ENCODE measurements at regions not wholly inside any gene's neighbourhood (a gene's known extent, or its start where the extent isn't known, plus 50 kb on each side); places are given as distances from the start of the nearest gene placed in this dataset.

DNA sequence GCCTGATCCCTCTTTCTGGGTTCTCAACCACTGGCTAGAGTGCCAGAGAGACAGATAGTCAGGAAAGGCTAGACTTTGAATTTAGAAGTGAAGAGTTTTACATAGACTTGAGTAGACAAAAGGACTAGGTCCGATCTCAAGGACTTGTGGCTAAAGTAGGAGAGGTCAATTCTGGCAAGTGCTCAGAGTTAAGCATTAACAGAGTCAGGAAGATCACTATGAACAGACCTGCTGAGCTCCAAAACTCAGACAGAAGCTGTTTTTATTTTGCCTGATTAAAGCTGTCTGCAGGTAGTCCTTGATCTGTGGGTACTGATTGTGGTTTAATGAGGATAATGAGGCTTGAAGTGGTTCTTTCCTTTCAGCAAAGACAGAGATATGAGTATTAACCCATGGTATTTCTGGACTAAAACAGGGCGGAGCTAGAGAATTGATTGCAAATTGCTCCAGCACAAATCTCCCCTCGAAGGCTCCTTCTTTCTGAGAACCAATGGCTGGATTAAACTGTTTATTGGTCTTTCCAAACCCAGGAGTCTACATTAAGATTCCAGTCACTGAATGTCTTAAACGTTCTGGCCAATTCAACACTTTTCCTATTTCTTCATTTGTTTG, 423.2 kb downstream of the IPMK start:
- no peaks in the 10 kb centered on the region for H3K27me3 ChIP-seq (ENCODE audit: control insufficient read depth, extremely low read depth, insufficient read depth, low read length)
- H3K9me1 ChIP-seq (ENCODE audit: control insufficient read depth, extremely low read depth, insufficient read depth, low read length): no peaks in the 10 kb centered on the region
- no peaks in the 10 kb centered on the region for H3K4me1 ChIP-seq (ENCODE audit: control insufficient read depth, extremely low read depth, insufficient read depth, low read length)
- no peaks in the 10 kb centered on the region for H3K79me2 ChIP-seq (ENCODE audit: control insufficient read depth, insufficient read depth, low read length)
- H3K9ac ChIP-seq (ENCODE audit: control insufficient read depth, extremely low read depth, insufficient read depth, low read length): no peak overlapping the region
- TF ChIP-seq, protein P1, sequence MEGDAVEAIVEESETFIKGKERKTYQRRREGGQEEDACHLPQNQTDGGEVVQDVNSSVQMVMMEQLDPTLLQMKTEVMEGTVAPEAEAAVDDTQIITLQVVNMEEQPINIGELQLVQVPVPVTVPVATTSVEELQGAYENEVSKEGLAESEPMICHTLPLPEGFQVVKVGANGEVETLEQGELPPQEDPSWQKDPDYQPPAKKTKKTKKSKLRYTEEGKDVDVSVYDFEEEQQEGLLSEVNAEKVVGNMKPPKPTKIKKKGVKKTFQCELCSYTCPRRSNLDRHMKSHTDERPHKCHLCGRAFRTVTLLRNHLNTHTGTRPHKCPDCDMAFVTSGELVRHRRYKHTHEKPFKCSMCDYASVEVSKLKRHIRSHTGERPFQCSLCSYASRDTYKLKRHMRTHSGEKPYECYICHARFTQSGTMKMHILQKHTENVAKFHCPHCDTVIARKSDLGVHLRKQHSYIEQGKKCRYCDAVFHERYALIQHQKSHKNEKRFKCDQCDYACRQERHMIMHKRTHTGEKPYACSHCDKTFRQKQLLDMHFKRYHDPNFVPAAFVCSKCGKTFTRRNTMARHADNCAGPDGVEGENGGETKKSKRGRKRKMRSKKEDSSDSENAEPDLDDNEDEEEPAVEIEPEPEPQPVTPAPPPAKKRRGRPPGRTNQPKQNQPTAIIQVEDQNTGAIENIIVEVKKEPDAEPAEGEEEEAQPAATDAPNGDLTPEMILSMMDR (optimal IDR thresholded peaks at IDR 0.05 in 1 of 3, IDR thresholded peaks at IDR 0.05 in 1 of 3, conservative IDR thresholded peaks at IDR 0.05 in 1 of 3; ENCODE audit: extremely low read depth in 1 of 3, insufficient read depth in 2 of 3, low read length in 3 of 3): no peak
- TF ChIP-seq EZH2 (IDR thresholded peaks at IDR 0.05; ENCODE audit: low read length): no peak
- no peaks in the 10 kb centered on the region for H3K36me3 ChIP-seq (ENCODE audit: control insufficient read depth in 2 of 2, extremely low read depth in 1 of 2, insufficient read depth in 2 of 2, low read length in 2 of 2)
- H2AFZ ChIP-seq (ENCODE audit: control insufficient read depth, low read length): no peak overlapping the region
- FAIRE-seq (no peak), DNase-seq (ENCODE audit: low read depth, low spot score) (no peak)
- no peak overlapping the region for H3K4me3 ChIP-seq (ENCODE audit: control insufficient read depth in 2 of 3, extremely low read depth in 1 of 3, insufficient read depth in 2 of 3, low read depth in 1 of 3, low read length in 3 of 3)
- H3K9me3 ChIP-seq (ENCODE audit: control insufficient read depth, low read depth, low read length): no peaks in the 10 kb centered on the region
- no peaks in the 10 kb centered on the region for H4K20me1 ChIP-seq (ENCODE audit: control insufficient read depth, extremely low read depth, insufficient read depth, low read length)
- H3K27ac ChIP-seq (ENCODE audit: control insufficient read depth, insufficient read depth, low read length): no peak overlapping the region
- dilution Hi-C loops (cut with MboI; ENCODE audit: extremely low pct_ligation_motif_present, low sequenced_read_pairs): no loop called here
- H3K4me2 ChIP-seq (ENCODE audit: control insufficient read depth, extremely low read depth, insufficient read depth, low read depth, low read length): no peak overlapping the region

DNA sequence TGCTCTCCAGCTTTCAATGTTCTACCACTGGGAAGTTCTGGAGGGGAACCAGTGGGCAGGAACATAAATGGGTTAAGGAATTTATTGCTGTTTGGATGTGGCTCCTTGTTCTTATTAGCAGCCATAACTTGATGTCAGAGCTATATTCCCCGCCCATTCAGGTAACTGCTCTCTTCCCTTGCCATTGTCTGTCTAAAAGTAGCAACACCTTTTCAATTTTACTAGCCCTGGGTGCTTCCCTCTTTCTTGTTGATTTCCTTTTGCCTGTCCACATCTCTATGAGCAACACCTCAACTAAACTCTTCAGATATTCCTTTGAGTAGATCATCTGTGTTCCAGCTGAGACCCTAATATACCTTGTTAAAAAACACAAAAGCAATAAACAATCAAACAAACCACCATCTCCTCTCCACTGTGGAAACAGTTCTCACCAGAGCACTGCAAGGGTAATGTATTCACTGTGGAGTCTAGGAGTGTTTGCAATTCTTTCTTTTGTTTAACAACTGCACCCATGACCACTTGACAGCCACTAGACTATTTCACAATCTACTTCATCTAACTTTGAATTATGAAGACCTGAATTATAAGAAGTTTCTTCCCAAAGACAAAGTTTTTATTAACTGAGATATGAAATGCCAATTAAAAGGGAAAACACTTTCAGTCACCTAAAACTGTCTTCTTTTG, 436.7 kb downstream of the IPMK start:
- no peaks in the 10 kb centered on the region for H3K9me1 ChIP-seq (ENCODE audit: control insufficient read depth, extremely low read depth, insufficient read depth, low read length)
- H3K9me3 ChIP-seq (ENCODE audit: control insufficient read depth, low read depth, low read length): no peaks in the 10 kb centered on the region
- DNase-seq (ENCODE audit: low read depth, low spot score) (no peak), FAIRE-seq (no peak)
- no peak overlapping the region for H3K4me3 ChIP-seq (ENCODE audit: control insufficient read depth in 2 of 3, extremely low read depth in 1 of 3, insufficient read depth in 2 of 3, low read depth in 1 of 3, low read length in 3 of 3)
- H3K4me2 ChIP-seq (ENCODE audit: control insufficient read depth, extremely low read depth, insufficient read depth, low read depth, low read length): no peak overlapping the region
- no peaks in the 10 kb centered on the region for H3K79me2 ChIP-seq (ENCODE audit: control insufficient read depth, insufficient read depth, low read length)
- TF ChIP-seq, protein P1 (optimal IDR thresholded peaks at IDR 0.05 in 1 of 3, IDR thresholded peaks at IDR 0.05 in 1 of 3, conservative IDR thresholded peaks at IDR 0.05 in 1 of 3; ENCODE audit: extremely low read depth in 1 of 3, insufficient read depth in 2 of 3, low read length in 3 of 3): no peak
- TF ChIP-seq EZH2 (IDR thresholded peaks at IDR 0.05; ENCODE audit: low read length): no peak
- dilution Hi-C loops (cut with MboI; ENCODE audit: extremely low pct_ligation_motif_present, low sequenced_read_pairs): no loop called here
- no peaks in the 10 kb centered on the region for H3K4me1 ChIP-seq (ENCODE audit: control insufficient read depth, extremely low read depth, insufficient read depth, low read length)
- H2AFZ ChIP-seq (ENCODE audit: control insufficient read depth, low read length): no peak overlapping the region
- no peak overlapping the region for H3K27ac ChIP-seq (ENCODE audit: control insufficient read depth, insufficient read depth, low read length)
- H4K20me1 ChIP-seq (ENCODE audit: control insufficient read depth, extremely low read depth, insufficient read depth, low read length): no peaks in the 10 kb centered on the region
- H3K36me3 ChIP-seq (ENCODE audit: control insufficient read depth in 2 of 2, extremely low read depth in 1 of 2, insufficient read depth in 2 of 2, low read length in 2 of 2): no peaks in the 10 kb centered on the region
- no peaks in the 10 kb centered on the region for H3K27me3 ChIP-seq (ENCODE audit: control insufficient read depth, extremely low read depth, insufficient read depth, low read length)
- H3K9ac ChIP-seq (ENCODE audit: control insufficient read depth, extremely low read depth, insufficient read depth, low read length): no peak overlapping the region

Data from keratinocyte (primary cell).